ENCODE measurements at regions not wholly inside any gene's neighbourhood (a gene's known extent, or its start where the extent isn't known, plus 50 kb on each side); places are given as distances from the start of the nearest gene placed in this dataset.

DNA sequence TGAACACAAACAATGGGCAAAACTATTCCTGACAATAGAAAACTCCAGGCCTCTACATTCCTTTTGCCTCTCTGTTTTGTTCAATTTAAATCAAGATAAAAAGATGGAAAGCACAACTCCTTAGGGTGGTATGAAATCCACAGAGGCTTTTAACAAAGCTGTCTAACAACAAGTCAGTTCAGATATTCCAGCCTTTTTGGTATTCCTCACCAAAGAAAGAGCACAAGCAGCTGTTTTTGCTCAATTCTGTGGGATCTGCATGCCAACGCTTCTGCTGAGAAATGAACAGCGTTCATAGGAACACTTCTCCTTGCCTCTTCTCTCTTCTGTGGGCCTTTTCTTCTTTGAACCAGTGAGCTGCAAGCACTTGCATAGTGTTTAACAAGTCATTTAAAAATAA, 411.6 kb upstream of the TCF4 start:
- TF ChIP-seq CTCF (IDR thresholded peaks at IDR 0.05; ENCODE audit: low read depth, low read length, poor library complexity, severe bottlenecking) = no peak
- no peak for TF ChIP-seq EZH2phosphoT487 (IDR thresholded peaks at IDR 0.05; ENCODE audit: borderline replicate concordance, low read length)
